Psoas muscle (tissue), 7 donors: ENCODE measurements at regions not wholly inside any gene's neighbourhood (a gene's known extent, or its start where the extent isn't known, plus 50 kb on each side); places are given as distances from the start of the nearest gene placed in this dataset.

Experiments
- ATAC-seq, 4 donors: fragments of 200-7000 bp; cut with Tn5 transposase; one replicate each; pipeline ENCODE4 v1.9.1; 2020; ENCODE audit warnings: moderate library complexity in 3 of 4, mild to moderate bottlenecking in 2 of 4
- DNase-seq, 2 donors: peaks; one replicate each; pipeline ENCODE4 v3.0.0-alpha.2; 2020
- H3K27ac ChIP-seq: fragments of 200-600 bp; one replicate; pipeline ENCODE4 v1.8.0; 2022
- H3K27me3 ChIP-seq, 3 donors: fragments of 200-600 bp in 1 of 3; one replicate each; pipeline versions ENCODE4 v1.6.1 to v1.8.0; 2013 to 2022; ENCODE audit warnings: low read length in 2 of 3, mild to moderate bottlenecking in 2 of 3, moderate library complexity in 1 of 3; ENCODE audit not compliant: insufficient read depth in 3 of 3
- H3K36me3 ChIP-seq, 2 donors: fragments of 200-600 bp in 1 of 2; one replicate each; pipeline versions ENCODE4 v1.6.1 to v1.8.0; 2013 to 2022; ENCODE audit warnings: low read depth in 1 of 2, mild to moderate bottlenecking in 1 of 2, moderate library complexity in 1 of 2; ENCODE audit not compliant: insufficient read depth in 1 of 2
- H3K4me1 ChIP-seq: fragments of 200-600 bp; one replicate; pipeline ENCODE4 v1.8.0; 2022
- H3K4me3 ChIP-seq: fragments of 200-600 bp; one replicate; pipeline ENCODE4 v1.8.0; 2022; ENCODE audit warnings: mild to moderate bottlenecking
- H3K9me3 ChIP-seq: fragments of 200-600 bp; one replicate; pipeline ENCODE4 v1.8.0; 2022
- CTCF ChIP-seq: fragments of 200-600 bp; IDR thresholded peaks from one replicate; pipeline ENCODE4 v1.8.0; 2022; ENCODE audit warnings: antibody characterized with exemption
- WGBS, 3 donors: extraction: QIAGEN DNeasy Blood & Tissue Kit; methylation state at CpG; one replicate each; pipeline versions ENCODE4 v1.1.6 to v1.1.7; 2013; 5-methylcytosine and 5-hydroxymethylcytosine counted together
- intact Hi-C, 2 donors: fragments of 100-400 bp; cut with DNase I; formaldehyde crosslinking; loops; one replicate each; pipeline versions ENCODE4 v1.11.0 to v1.14.2; 2022
- donor health status: healthy with polysubstance abuse.
- donor health status: DM: no; HTN: no; CAD: no; lungs with moderate emphysema.
- donor health status: Bipolar disorder and iron deficiency.
- donor health status: healthy.
- donor health status: DM: yes; HTN: yes; CAD: no.
- donor health status: DM: no; HTN: no; CAD: no.
- donor health status: DM: yes; HTN: yes; CAD: no.

DNA sequence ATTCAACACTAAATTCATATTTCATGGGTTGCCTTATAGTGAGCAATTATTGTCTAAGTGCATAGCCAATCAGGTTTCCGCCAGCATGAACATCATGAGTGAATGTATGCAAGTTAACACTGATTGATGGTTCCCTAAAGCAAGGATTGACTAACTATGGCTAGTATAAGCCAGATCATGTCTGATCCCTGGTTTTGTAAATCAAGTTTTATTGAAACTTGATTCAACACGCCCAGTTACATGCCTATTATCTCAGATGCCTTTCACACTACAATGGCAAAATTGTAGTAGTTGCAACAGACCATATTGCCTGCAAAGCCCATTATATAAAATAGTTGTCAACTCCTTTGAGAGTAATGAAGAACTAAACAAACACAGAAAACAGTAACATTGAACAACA lies 1127.4 kb downstream of the NCAM2 start:
- Histone ChIP-seq H3K36me3 (no peaks in the 10 kb centered on the region), H3K4me1 (no peaks in the 10 kb centered on the region), H3K27me3 (peaks cover 0 to 2% (median 0%) of the 10 kb centered on the region in 3 donors), H3K27ac (no peak overlapping the region), H3K9me3 (no peaks in the 10 kb centered on the region), H3K4me3 (no peak overlapping the region)
- DNase-seq (no peak), ATAC-seq (no peak)
- intact Hi-C loops, result no loop called here
- 51 to 52% (median 51%) methylated on average over 2 of the region's 2 CpGs for WGBS, 3 donors
- TF ChIP-seq CTCF, result no peak

DNA sequence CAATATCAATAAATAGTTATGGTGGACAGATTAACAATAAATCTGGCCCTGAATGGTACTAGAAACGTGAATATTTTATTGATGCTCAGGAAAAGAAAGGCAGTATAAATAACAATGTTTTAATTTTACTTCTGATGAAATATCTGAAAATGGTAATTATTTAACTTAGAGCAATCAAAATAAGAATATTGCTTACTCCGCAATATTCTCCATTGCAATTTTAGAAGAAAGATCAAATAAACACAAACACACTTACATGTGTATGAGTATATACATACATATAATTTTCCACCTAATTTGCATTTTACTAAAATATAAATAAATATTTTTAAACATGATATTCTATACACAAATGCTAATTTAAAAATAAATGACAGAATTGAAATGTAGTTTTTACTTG lies 1130.5 kb downstream of the NCAM2 start:
- no peaks in the 10 kb centered on the region for H3K9me3 ChIP-seq
- H3K4me3 ChIP-seq, result no peak overlapping the region
- no peaks in the 10 kb centered on the region for H3K36me3 ChIP-seq
- WGBS, 3 donors, result 72 to 83% (median 81%) methylated on average over 2 of the region's 2 CpGs
- TF ChIP-seq CTCF, result no peak
- DNase-seq, result no peak
- ATAC-seq, result no peak
- H3K4me1 ChIP-seq, result no peaks in the 10 kb centered on the region
- intact Hi-C loops, result no loop called here
- H3K27me3 ChIP-seq, result no peaks in the 10 kb centered on the region
- no peak overlapping the region for H3K27ac ChIP-seq

DNA sequence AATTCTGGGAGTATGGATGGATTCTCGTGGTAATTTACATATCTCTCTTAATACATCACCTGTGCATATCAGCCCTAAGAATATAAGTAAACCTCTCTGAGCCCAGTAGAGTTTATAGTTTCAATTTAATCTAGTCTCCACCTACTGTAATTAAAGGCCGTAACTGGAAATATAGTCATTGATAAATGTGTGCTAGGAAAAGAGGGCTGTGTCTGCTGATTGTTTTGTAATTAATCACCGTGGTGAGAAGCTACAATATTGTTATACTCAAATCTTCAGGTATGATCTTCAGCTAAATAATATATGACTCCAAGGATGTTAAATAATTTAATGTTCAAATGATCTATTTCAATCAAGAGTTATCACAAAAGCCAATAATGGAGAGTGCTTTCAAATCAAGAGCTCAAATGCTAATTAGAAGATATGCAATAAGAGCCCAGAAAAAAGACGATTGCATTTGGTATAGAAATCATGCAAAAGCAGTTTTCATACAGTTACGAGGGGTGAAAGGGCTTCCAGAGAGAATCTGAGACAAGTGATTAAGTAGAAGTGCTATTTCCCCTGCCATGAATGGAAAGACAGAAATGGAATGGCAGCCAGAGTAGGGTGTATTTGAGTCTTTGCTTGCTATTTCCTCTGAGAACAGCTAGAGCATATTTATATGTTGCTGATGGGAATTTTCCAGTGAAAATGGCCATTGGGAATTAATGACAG lies 1134.3 kb downstream of the NCAM2 start:
- Histone ChIP-seq H3K4me1 (no peaks in the 10 kb centered on the region), H3K9me3 (no peaks in the 10 kb centered on the region), H3K4me3 (no peak overlapping the region), H3K27ac (no peak overlapping the region), H3K27me3 (no peaks in the 10 kb centered on the region), H3K36me3 (no peaks in the 10 kb centered on the region)
- 78 to 81% (median 79%) methylated on average over 5 of the region's 5 CpGs for WGBS, 3 donors
- no peak for DNase-seq
- no peak for TF ChIP-seq CTCF
- intact Hi-C loops, result no loop called here
- ATAC-seq, result no peak

DNA sequence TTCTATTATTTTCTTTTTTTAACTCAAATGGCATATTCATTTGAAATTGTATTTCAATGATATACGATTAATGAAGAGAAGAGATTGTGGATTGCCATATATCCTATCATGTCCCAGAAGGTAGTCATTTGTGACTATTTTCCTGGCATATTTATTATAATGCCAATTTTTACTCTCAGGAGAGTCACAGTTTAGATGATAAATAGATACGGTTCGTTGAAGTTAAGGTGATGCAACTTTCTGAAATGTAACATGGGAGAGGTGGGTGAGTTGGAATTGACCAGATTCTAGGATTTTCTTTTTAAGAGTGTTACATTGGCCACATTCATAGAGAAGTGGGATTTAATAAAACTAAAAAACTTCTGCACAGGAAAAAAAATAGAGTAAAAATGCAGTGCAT lies 1138.5 kb downstream of the NCAM2 start:
- Histone ChIP-seq H3K36me3 (no peaks in the 10 kb centered on the region), H3K4me1 (no peaks in the 10 kb centered on the region), H3K27me3 (no peaks in the 10 kb centered on the region), H3K9me3 (no peaks in the 10 kb centered on the region), H3K4me3 (no peak overlapping the region), H3K27ac (no peak overlapping the region)
- TF ChIP-seq CTCF, result no peak
- ATAC-seq (no peak), DNase-seq (no peak)
- intact Hi-C loops, result no loop called here
- 79 to 88% (median 88%) methylated on average over 3 of the region's 3 CpGs for WGBS, 3 donors
